Neutrophil (primary cell): ENCODE measurements at regions not wholly inside any gene's neighbourhood (a gene's known extent, or its start where the extent isn't known, plus 50 kb on each side); places are given as distances from the start of the nearest gene placed in this dataset.

Experiments
- H3K27ac ChIP-seq: fragments of 200-600 bp; sonication (generic); 2 replicates; pipeline ENCODE4 v1.5.1; 2016; ENCODE audit warnings: mild to moderate bottlenecking, moderate library complexity
- H3K27me3 ChIP-seq: fragments of 200-600 bp; sonication (generic); 2 replicates; pipeline ENCODE4 v1.6.0; 2016; ENCODE audit warnings: mild to moderate bottlenecking
- H3K36me3 ChIP-seq: fragments of 200-600 bp; sonication (generic); 2 replicates; pipeline ENCODE4 v1.5.1; 2017
- H3K4me1 ChIP-seq, 2 experiments: fragments of 200-600 bp in 1 of 2; sonication (generic) in 1 of 2; 1 replicate in 1 of 2; 2 replicates in 1 of 2; pipeline versions ENCODE4 v1.5.1 to v1.6.1; 2013 to 2016; ENCODE audit warnings: low read depth in 1 of 2, low read length in 1 of 2, mild to moderate bottlenecking in 1 of 2, moderate library complexity in 1 of 2; ENCODE audit not compliant: control insufficient read depth in 1 of 2, insufficient read depth in 1 of 2
- H3K4me3 ChIP-seq, 2 experiments: fragments of 200-600 bp in 1 of 2; sonication (generic) in 1 of 2; 1 replicate in 1 of 2; 2 replicates in 1 of 2; pipeline ENCODE4 v1.5.1; 2013 to 2016; ENCODE audit warnings: low read depth in 1 of 2, low read length in 1 of 2, mild to moderate bottlenecking in 1 of 2, moderate library complexity in 1 of 2
- H3K9me3 ChIP-seq: fragments of 200-600 bp; sonication (generic); 2 replicates; pipeline ENCODE4 v1.5.1; 2016
- CTCF ChIP-seq: fragments of 200-600 bp; sonication (generic); IDR thresholded peaks from 2 replicates; pipeline ENCODE4 v1.5.1; 2016; ENCODE audit warnings: antibody characterized with exemption

- no peaks in the 10 kb centered on the region for H3K4me1 ChIP-seq
- H3K4me3 ChIP-seq, result no peak overlapping the region
- no peaks in the 10 kb centered on the region for H3K36me3 ChIP-seq
- no peaks in the 10 kb centered on the region for H3K27me3 ChIP-seq
- H3K27ac ChIP-seq, result no peak overlapping the region
- H3K9me3 ChIP-seq, result no peaks in the 10 kb centered on the region
- no peak for TF ChIP-seq CTCF
Observed at GRCh38 chr12:111291357-111291756, 77.5 kb downstream of the PHETA1 start.

GRCh38 chr12:111288771-111289170 is 80.1 kb downstream of the PHETA1 start:
- no peak for TF ChIP-seq CTCF
- Histone ChIP-seq H3K4me3 (no peak overlapping the region), H3K9me3 (no peaks in the 10 kb centered on the region), H3K27me3 (no peaks in the 10 kb centered on the region), H3K36me3 (no peaks in the 10 kb centered on the region), H3K27ac (no peak overlapping the region), H3K4me1 (no peaks in the 10 kb centered on the region)

GRCh38 chr12:111287125-111287900 is 81.6 kb downstream of the PHETA1 start:
- H3K27me3 ChIP-seq, result no peaks in the 10 kb centered on the region
- no peaks in the 10 kb centered on the region for H3K36me3 ChIP-seq
- no peak overlapping the region for H3K27ac ChIP-seq
- no peaks in the 10 kb centered on the region for H3K9me3 ChIP-seq
- no peaks in the 10 kb centered on the region for H3K4me1 ChIP-seq
- H3K4me3 ChIP-seq, result no peak overlapping the region
- no peak for TF ChIP-seq CTCF

- Histone ChIP-seq H3K4me3 (no peak overlapping the region), H3K27ac (no peak overlapping the region), H3K4me1 (no peaks in the 10 kb centered on the region), H3K27me3 (no peaks in the 10 kb centered on the region), H3K9me3 (no peaks in the 10 kb centered on the region), H3K36me3 (no peaks in the 10 kb centered on the region)
- TF ChIP-seq CTCF, result no peak
Observed at GRCh38 chr12:111285200-111285599, 83.7 kb downstream of the PHETA1 start.

- H3K36me3 ChIP-seq, result no peaks in the 10 kb centered on the region
- no peaks in the 10 kb centered on the region for H3K9me3 ChIP-seq
- no peaks in the 10 kb centered on the region for H3K27me3 ChIP-seq
- H3K27ac ChIP-seq, result no peak overlapping the region
- H3K4me1 ChIP-seq, result no peaks in the 10 kb centered on the region
- no peak overlapping the region for H3K4me3 ChIP-seq
- no peak for TF ChIP-seq CTCF
Observed at GRCh38 chr12:111284709-111285108, 84.2 kb downstream of the PHETA1 start.
